ENCODE measurements at regions not wholly inside any gene's neighbourhood (a gene's known extent, or its start where the extent isn't known, plus 50 kb on each side); places are given as distances from the start of the nearest gene placed in this dataset.

- no peak for TF ChIP-seq CTCF (IDR thresholded peaks at IDR 0.05; ENCODE audit: low read depth, low read length)
- TF ChIP-seq MYC (IDR thresholded peaks at IDR 0.05; ENCODE audit: low read depth, low read length): no peak
- TF ChIP-seq POLR2A (IDR thresholded peaks at IDR 0.05; ENCODE audit: extremely low read depth, insufficient read length): no peak
- no peak for TF ChIP-seq MAX (IDR thresholded peaks at IDR 0.05; ENCODE audit: low read depth, low read length)
Observed at GRCh38 chr14:44180975-44181374, 326.1 kb downstream of the FSCB start.

All from NB4 (cell line).